ENCODE measurements at regions not wholly inside any gene's neighbourhood (a gene's known extent, or its start where the extent isn't known, plus 50 kb on each side); places are given as distances from the start of the nearest gene placed in this dataset.

GRCh38 chr11:98944461-98944860 is 76.3 kb upstream of the CNTN5 start:
- DNase-seq (ENCODE audit: low read depth), result no peak
- no peak overlapping the region for H3K4me3 ChIP-seq (ENCODE audit: control insufficient read depth, low read depth, low read length)
- TF ChIP-seq CTCF (conservative IDR thresholded peaks at IDR 0.05; ENCODE audit: control insufficient read depth, insufficient read depth, low read depth, low read length), result no peak

GRCh38 chr11:98952107-98952506 is 68.6 kb upstream of the CNTN5 start:
- DNase-seq (ENCODE audit: low read depth), result no peak
- no peak overlapping the region for H3K4me3 ChIP-seq (ENCODE audit: control insufficient read depth, low read depth, low read length)
- no peak for TF ChIP-seq CTCF (conservative IDR thresholded peaks at IDR 0.05; ENCODE audit: control insufficient read depth, insufficient read depth, low read depth, low read length)

DNA sequence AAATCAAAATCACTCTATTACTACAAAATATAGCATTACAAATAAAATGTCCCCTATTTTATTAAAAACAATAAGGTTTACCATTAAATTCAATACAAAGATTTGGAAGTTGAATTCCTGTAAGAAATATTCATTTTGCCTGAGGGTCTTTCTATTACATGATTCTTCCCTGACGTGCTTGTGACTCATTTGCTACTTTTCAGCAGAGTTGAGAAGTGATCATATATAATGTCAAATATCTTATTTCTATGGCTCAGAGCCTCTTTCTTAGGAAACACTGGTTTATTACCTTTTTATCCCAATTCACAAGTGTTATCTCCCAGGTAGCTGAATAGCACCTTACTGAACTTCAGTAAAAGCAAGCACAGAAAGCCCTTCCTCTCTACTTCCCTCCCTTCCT is 65.2 kb upstream of the CNTN5 start:
- TF ChIP-seq CTCF (conservative IDR thresholded peaks at IDR 0.05; ENCODE audit: control insufficient read depth, insufficient read depth, low read depth, low read length), result no peak
- no peak overlapping the region for H3K4me3 ChIP-seq (ENCODE audit: control insufficient read depth, low read depth, low read length)
- no peak for DNase-seq (ENCODE audit: low read depth)

GRCh38 chr11:98964146-98964545 is 56.6 kb upstream of the CNTN5 start:
- DNase-seq (ENCODE audit: low read depth), result no peak
- TF ChIP-seq CTCF (conservative IDR thresholded peaks at IDR 0.05; ENCODE audit: control insufficient read depth, insufficient read depth, low read depth, low read length), result no peak
- no peak overlapping the region for H3K4me3 ChIP-seq (ENCODE audit: control insufficient read depth, low read depth, low read length)

DNA sequence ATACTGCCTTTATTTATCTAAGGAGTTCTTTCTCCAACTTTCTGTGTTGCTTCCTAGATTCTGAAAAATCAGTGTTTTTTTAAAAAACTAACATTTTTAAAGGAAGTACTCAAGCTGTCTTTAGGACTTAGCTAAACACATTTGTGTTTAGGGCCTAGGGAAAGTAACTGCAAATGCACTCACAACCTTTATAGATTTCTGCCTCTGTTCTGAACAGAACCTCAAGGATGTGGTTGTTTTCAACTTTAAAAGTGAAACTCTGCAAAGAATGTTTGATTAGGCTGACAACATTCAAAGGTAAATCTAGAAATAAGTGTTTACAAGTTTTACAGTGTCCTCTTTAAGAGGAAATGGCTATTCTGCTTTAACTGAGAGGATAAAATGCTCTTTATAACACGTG is 55.4 kb upstream of the CNTN5 start:
- H3K4me3 ChIP-seq (ENCODE audit: control insufficient read depth, low read depth, low read length), result no peak overlapping the region
- no peak for DNase-seq (ENCODE audit: low read depth)
- no peak for TF ChIP-seq CTCF (conservative IDR thresholded peaks at IDR 0.05; ENCODE audit: control insufficient read depth, insufficient read depth, low read depth, low read length)

DNA sequence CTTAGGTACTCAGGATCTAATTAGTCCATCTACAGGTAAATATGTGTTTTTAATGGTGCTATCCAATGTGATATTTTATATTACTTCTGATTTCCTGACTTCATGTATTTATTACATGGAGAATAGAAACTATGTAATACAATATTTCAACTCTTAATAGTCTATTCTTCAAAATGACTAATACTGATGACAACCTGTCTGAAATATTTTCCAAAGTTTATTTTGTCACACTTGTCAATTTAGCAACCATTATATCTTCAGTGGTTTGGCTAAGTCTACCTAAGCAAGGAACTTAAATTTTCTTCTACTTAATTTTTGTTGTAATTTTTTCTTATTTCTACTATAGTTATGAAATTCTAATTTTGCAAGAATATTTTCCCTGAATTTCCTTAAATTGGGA is 55.0 kb upstream of the CNTN5 start:
- DNase-seq (ENCODE audit: low read depth), result no peak
- no peak for TF ChIP-seq CTCF (conservative IDR thresholded peaks at IDR 0.05; ENCODE audit: control insufficient read depth, insufficient read depth, low read depth, low read length)
- no peak overlapping the region for H3K4me3 ChIP-seq (ENCODE audit: control insufficient read depth, low read depth, low read length)

DNA sequence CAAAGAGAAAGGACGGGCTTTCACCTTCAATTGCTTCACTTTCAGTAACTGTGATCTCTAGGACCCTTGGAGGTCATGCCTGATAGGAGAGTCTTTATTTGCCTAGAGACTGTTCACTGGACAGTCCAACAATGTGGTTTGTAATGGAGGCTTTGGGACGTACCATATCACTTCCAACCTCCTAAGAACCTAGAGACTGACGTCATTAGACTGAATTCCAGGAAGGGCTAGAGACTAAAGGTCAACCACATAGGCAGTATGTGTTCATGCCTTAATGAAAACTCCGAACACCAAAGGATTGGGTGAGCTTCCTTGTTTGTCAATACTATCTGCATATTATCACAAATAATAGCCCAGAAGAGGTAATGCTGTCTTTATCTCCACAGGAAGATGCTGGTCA is 53.7 kb upstream of the CNTN5 start:
- TF ChIP-seq CTCF (conservative IDR thresholded peaks at IDR 0.05; ENCODE audit: control insufficient read depth, insufficient read depth, low read depth, low read length), result no peak
- DNase-seq (ENCODE audit: low read depth), result no peak
- H3K4me3 ChIP-seq (ENCODE audit: control insufficient read depth, low read depth, low read length), result no peak overlapping the region

Measured in fibroblast of mammary gland (primary cell).